ENCODE measurements at regions not wholly inside any gene's neighbourhood (a gene's known extent, or its start where the extent isn't known, plus 50 kb on each side); places are given as distances from the start of the nearest gene placed in this dataset.

DNA sequence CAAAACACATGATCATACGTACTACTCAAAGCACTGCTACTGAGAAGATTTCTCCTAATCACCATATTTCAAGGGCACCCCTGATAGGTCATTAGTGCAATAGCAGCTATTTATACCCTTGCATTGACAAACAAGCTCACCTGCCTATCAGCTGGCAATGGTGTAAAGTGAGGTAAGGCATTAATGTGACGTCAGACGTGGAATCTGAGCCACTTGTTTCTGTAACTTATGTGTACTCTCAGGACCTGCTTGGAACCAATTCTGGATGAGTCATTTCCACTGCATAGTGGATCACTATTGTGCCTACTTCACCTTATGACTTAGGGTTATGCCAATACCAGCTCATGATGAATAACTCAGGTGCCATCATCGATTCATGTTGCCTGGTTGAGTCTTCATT is 628.5 kb upstream of the CELF2 start:
- no peaks in the 10 kb centered on the region for H3K36me3 Mint-ChIP-seq (ENCODE audit: unreplicated experiment)
- H3K9me3 Mint-ChIP-seq (ENCODE audit: unreplicated experiment): peaks cover 2% of the 10 kb centered on the region
- DNase-seq: no peak
- no peaks in the 10 kb centered on the region for H3K27me3 Mint-ChIP-seq (ENCODE audit: unreplicated experiment)
- no peak overlapping the region for H3K27ac Mint-ChIP-seq (ENCODE audit: unreplicated experiment)
- TF ChIP-seq, protein P1, sequence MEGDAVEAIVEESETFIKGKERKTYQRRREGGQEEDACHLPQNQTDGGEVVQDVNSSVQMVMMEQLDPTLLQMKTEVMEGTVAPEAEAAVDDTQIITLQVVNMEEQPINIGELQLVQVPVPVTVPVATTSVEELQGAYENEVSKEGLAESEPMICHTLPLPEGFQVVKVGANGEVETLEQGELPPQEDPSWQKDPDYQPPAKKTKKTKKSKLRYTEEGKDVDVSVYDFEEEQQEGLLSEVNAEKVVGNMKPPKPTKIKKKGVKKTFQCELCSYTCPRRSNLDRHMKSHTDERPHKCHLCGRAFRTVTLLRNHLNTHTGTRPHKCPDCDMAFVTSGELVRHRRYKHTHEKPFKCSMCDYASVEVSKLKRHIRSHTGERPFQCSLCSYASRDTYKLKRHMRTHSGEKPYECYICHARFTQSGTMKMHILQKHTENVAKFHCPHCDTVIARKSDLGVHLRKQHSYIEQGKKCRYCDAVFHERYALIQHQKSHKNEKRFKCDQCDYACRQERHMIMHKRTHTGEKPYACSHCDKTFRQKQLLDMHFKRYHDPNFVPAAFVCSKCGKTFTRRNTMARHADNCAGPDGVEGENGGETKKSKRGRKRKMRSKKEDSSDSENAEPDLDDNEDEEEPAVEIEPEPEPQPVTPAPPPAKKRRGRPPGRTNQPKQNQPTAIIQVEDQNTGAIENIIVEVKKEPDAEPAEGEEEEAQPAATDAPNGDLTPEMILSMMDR (IDR thresholded peaks at IDR 0.05; ENCODE audit: partially characterized antibody, unreplicated experiment): no peak
- H3K4me3 Mint-ChIP-seq (ENCODE audit: unreplicated experiment): no peak overlapping the region
- peaks cover 6% of the 10 kb centered on the region for H3K4me1 Mint-ChIP-seq (ENCODE audit: low read depth, unreplicated experiment)

DNA sequence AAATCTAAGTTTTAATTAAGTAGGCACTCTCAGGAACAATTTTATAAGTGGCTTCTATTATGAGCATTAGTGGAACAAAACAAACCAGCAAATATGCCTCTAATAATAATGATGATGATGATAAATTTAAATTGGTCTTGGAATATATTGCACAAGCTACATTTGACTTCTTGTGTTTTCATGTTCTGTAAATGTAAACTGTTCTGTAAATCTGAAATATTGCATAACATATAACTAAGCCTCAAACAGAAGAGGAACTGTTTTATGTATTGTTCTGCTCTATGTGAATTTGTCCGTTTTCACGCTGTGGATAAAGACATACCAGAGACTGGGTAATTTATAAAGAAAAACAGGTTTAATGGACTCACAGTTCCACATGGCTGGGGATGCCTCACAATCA is 625.2 kb upstream of the CELF2 start:
- no peaks in the 10 kb centered on the region for H3K9me3 Mint-ChIP-seq (ENCODE audit: unreplicated experiment)
- TF ChIP-seq, protein P1 (IDR thresholded peaks at IDR 0.05; ENCODE audit: partially characterized antibody, unreplicated experiment): no peak
- H3K36me3 Mint-ChIP-seq (ENCODE audit: unreplicated experiment): no peaks in the 10 kb centered on the region
- no peak for DNase-seq
- H3K27ac Mint-ChIP-seq (ENCODE audit: unreplicated experiment): no peak overlapping the region
- H3K4me3 Mint-ChIP-seq (ENCODE audit: unreplicated experiment): no peak overlapping the region
- no peaks in the 10 kb centered on the region for H3K4me1 Mint-ChIP-seq (ENCODE audit: low read depth, unreplicated experiment)
- no peaks in the 10 kb centered on the region for H3K27me3 Mint-ChIP-seq (ENCODE audit: unreplicated experiment)

DNA sequence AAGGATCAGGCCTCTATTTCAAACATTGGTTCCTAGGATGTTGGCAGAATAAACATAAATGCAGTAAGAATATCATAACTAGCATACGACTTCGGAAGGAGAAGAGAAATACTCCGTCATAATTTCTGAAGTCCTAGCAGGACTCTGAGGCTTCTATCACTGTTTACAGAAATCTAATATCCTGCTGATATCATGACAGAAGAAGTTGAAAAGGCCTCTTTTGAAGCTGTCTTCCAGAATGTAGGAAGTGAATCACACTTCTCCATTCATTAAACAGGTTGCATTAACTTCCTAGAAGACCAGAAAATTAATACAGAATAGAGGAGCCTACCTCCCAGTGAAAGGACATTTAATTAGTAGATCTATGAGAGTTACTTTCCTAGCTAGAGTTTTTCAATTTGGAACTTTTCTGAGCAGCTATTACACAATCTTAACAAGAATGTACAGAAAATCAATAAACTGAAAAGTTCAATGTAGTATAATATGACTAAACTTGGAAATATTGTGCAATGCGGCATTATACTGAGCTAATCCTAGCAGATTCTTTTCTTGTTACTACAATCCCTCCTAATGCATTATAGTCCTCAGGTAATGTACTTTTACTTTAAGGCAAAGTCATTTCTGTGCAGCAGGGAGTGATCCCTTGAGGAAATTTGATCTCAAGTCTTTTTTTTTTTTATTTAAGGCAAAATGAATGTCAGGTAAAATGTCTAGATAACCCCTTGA is 622.6 kb upstream of the CELF2 start:
- DNase-seq: no peak
- TF ChIP-seq, protein P1 (IDR thresholded peaks at IDR 0.05; ENCODE audit: partially characterized antibody, unreplicated experiment): no peak
- H3K4me3 Mint-ChIP-seq (ENCODE audit: unreplicated experiment): no peak overlapping the region
- H3K36me3 Mint-ChIP-seq (ENCODE audit: unreplicated experiment): no peaks in the 10 kb centered on the region
- H3K27me3 Mint-ChIP-seq (ENCODE audit: unreplicated experiment): no peaks in the 10 kb centered on the region
- no peaks in the 10 kb centered on the region for H3K9me3 Mint-ChIP-seq (ENCODE audit: unreplicated experiment)
- no peaks in the 10 kb centered on the region for H3K4me1 Mint-ChIP-seq (ENCODE audit: low read depth, unreplicated experiment)
- H3K27ac Mint-ChIP-seq (ENCODE audit: unreplicated experiment): no peak overlapping the region

DNA sequence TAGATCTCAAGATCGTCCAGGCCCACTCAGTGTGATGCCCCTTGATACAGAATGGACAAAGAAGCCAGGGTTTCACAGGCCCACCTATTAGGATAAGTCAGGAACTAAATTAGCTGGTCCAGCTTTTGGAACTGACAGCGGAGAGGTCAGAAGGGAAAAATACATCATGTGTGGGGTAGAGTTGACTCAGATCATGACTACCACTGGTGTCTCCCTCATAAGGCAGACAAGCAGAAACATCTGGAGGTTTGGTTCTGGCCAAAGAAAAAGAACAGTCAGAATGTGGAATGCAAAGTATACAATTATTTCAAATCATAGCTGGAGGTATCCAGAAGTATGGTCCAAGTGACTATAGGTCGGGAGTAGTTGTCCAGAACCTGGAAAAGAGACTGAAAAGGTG is 621.1 kb upstream of the CELF2 start:
- Mint-ChIP-seq H3K4me3 (ENCODE audit: unreplicated experiment) (no peak overlapping the region), H3K36me3 (ENCODE audit: unreplicated experiment) (no peaks in the 10 kb centered on the region), H3K27ac (ENCODE audit: unreplicated experiment) (no peak overlapping the region), H3K27me3 (ENCODE audit: unreplicated experiment) (no peaks in the 10 kb centered on the region), H3K4me1 (ENCODE audit: low read depth, unreplicated experiment) (no peaks in the 10 kb centered on the region), H3K9me3 (ENCODE audit: unreplicated experiment) (no peaks in the 10 kb centered on the region)
- TF ChIP-seq, protein P1 (IDR thresholded peaks at IDR 0.05; ENCODE audit: partially characterized antibody, unreplicated experiment): no peak
- DNase-seq: no peak

DNA sequence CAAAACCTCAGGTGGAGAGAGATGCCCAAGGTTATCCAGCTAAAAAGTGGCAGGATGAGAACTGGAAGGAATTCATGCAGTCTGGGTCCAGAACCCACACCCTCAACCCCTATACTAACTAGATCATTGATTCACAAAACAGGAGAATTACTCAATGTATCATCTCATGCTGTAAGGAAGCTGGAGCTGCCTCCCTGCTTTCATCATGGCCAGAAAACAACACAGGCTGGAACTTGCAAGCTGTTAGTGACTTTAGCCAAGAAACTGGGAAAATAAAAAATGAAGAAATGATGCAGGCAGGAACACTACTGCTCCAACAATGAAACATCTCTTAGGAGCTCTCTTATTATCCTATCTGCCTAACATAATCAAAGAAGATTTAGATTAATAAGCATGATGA is 619.8 kb upstream of the CELF2 start:
- H3K36me3 Mint-ChIP-seq (ENCODE audit: unreplicated experiment): peaks cover 4% of the 10 kb centered on the region
- H3K27me3 Mint-ChIP-seq (ENCODE audit: unreplicated experiment): no peaks in the 10 kb centered on the region
- no peaks in the 10 kb centered on the region for H3K4me1 Mint-ChIP-seq (ENCODE audit: low read depth, unreplicated experiment)
- no peak for DNase-seq
- no peak overlapping the region for H3K27ac Mint-ChIP-seq (ENCODE audit: unreplicated experiment)
- no peak overlapping the region for H3K4me3 Mint-ChIP-seq (ENCODE audit: unreplicated experiment)
- TF ChIP-seq, protein P1 (IDR thresholded peaks at IDR 0.05; ENCODE audit: partially characterized antibody, unreplicated experiment): no peak
- H3K9me3 Mint-ChIP-seq (ENCODE audit: unreplicated experiment): no peaks in the 10 kb centered on the region
